Suprapubic skin (tissue), 4 donors: ENCODE measurements at regions not wholly inside any gene's neighbourhood (a gene's known extent, or its start where the extent isn't known, plus 50 kb on each side); places are given as distances from the start of the nearest gene placed in this dataset.

Experiments
- EP300 ChIP-seq: sonication (generic); formaldehyde crosslinking; IDR thresholded peaks from one replicate; pipeline ENCODE4 v1.6.1; 2017; ENCODE audit warnings: antibody characterized with exemption
- POLR2A ChIP-seq, 2 donors: fragments of 450-650 bp; IDR thresholded peaks; one replicate each; pipeline ENCODE4 v1.6.1; 2017; ENCODE audit warnings: antibody characterized with exemption in 2 of 2, mild to moderate bottlenecking in 2 of 2, moderate library complexity in 2 of 2
- POLR2AphosphoS5 ChIP-seq, 3 donors: sonication (generic); formaldehyde crosslinking; IDR thresholded peaks; one replicate each; pipeline ENCODE4 v1.6.1; 2017; ENCODE audit warnings: antibody characterized with exemption in 3 of 3
- TF ChIP-seq, protein P1 (sequence below), 2 donors: fragments of 200-600 bp in 1 of 2; fragments of 450-650 bp in 1 of 2; sonication (generic) in 1 of 2; IDR thresholded peaks; one replicate each; pipeline ENCODE4 v1.5.1; 2016 to 2019; ENCODE audit warnings: antibody characterized with exemption in 2 of 2, mild to moderate bottlenecking in 1 of 2, moderate library complexity in 1 of 2

DNA sequence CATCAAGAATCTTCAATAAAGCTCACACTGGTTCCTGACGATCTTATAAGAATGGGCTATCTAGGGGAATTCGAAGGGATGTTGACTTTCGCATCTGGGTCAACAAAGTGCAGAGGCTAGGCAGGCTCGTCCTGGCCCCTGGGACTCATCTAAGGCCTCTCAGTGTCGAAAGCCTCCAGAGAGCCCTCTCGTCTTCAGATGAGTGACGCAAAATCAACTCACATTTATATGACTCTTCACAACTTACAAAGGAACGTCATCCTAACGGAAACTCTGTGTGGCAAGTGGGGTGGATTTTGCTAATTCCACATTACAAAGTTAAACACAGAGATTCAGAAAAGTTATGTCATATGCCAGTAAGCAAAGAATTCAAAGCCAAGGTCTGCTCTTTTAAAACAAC is 270.5 kb upstream of the EXOC2 start:
- TF ChIP-seq, protein P1, sequence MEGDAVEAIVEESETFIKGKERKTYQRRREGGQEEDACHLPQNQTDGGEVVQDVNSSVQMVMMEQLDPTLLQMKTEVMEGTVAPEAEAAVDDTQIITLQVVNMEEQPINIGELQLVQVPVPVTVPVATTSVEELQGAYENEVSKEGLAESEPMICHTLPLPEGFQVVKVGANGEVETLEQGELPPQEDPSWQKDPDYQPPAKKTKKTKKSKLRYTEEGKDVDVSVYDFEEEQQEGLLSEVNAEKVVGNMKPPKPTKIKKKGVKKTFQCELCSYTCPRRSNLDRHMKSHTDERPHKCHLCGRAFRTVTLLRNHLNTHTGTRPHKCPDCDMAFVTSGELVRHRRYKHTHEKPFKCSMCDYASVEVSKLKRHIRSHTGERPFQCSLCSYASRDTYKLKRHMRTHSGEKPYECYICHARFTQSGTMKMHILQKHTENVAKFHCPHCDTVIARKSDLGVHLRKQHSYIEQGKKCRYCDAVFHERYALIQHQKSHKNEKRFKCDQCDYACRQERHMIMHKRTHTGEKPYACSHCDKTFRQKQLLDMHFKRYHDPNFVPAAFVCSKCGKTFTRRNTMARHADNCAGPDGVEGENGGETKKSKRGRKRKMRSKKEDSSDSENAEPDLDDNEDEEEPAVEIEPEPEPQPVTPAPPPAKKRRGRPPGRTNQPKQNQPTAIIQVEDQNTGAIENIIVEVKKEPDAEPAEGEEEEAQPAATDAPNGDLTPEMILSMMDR (IDR thresholded peaks at IDR 0.05), result no peak
- TF ChIP-seq POLR2A (IDR thresholded peaks at IDR 0.05) (no peak), EP300 (no peak), POLR2AphosphoS5 (IDR thresholded peaks at IDR 0.05) (no peak)
